ENCODE measurements at regions not wholly inside any gene's neighbourhood (a gene's known extent, or its start where the extent isn't known, plus 50 kb on each side); places are given as distances from the start of the nearest gene placed in this dataset.

GRCh38 chr2:16003809-16004208 lies 63.5 kb downstream of the MYCN start:
- DNase-seq (ENCODE audit: low spot score): no peak

DNA sequence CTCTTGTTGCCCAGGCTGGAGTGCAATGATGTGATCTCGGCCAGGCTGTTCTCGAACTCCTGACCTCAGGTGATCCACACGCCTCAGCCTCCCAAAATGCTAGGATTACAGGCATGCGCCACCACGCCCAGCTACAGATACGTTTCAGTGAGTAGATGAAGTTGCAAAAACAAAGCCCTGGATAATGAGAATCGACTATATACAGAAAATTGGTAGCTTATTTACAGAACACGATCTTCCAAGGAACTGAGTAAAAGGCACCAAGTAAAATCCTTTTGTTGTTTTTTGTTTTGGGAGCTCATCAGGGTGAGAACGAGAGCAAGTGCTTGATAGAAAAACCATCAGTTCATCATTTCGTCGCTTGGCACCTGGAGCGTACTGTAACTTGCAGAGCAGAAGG lies 62.8 kb downstream of the MYCN start:
- no peak for DNase-seq (ENCODE audit: low spot score)

DNA sequence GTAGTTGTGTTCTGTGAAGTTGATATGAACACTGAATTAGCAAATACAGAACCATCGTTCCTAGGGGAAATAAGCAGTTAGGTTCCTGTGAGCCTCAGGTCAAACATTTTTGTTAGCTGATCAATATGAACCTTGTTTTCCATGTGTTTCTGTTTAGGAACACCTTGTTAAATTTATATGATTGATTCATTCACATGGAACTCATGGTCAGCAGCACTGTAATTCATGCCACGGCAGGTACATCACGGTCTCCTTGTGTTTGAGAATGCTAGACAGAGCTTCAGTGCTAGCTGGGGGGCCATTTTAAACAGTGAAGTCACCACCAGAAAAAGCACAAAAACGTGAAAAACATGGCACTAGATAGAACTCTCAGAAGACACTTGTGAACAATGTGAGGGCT lies 62.2 kb downstream of the MYCN start:
- DNase-seq (ENCODE audit: low spot score): no peak

GRCh38 chr2:16002144-16002543 lies 61.8 kb downstream of the MYCN start:
- DNase-seq (ENCODE audit: low spot score): no peak

- no peak for DNase-seq (ENCODE audit: low spot score)
Measured at GRCh38 chr2:16000642-16001041, 60.3 kb downstream of the MYCN start.

- DNase-seq (ENCODE audit: low spot score): no peak
Measured at GRCh38 chr2:15999596-16000469, 59.5 kb downstream of the MYCN start.

GRCh38 chr2:15997728-15998280 lies 57.5 kb downstream of the MYCN start:
- DNase-seq (ENCODE audit: low spot score): no peak

GRCh38 chr2:15996536-15997423 lies 56.4 kb downstream of the MYCN start:
- DNase-seq (ENCODE audit: low spot score): no peak

All from CD4-positive, alpha-beta T cell treated with Interleukin-15 for 4 hours (primary cell).